OCI-LY7 (cell line): ENCODE measurements at regions not wholly inside any gene's neighbourhood (a gene's known extent, or its start where the extent isn't known, plus 50 kb on each side); places are given as distances from the start of the nearest gene placed in this dataset.

ENCODE experiments used
- CTCF ChIP-seq: fragments of 200-600 bp; sonication (generic); conservative IDR thresholded peaks from 2 replicates; pipeline ENCODE4 v1.5.1; 2014; ENCODE audit warnings: mild to moderate bottlenecking, antibody characterized with exemption, low read length, moderate library complexity, mixed read lengths
- EZH2phosphoT487 ChIP-seq: fragments of 200-600 bp; sonication (generic); IDR thresholded peaks from 2 replicates; pipeline ENCODE4 v1.6.1; 2018; ENCODE audit warnings: low read depth, borderline replicate concordance, mild to moderate bottlenecking, mixed run types, antibody characterized with exemption, low read length, moderate library complexity, mixed read lengths

- TF ChIP-seq CTCF: no peak
- no peak for TF ChIP-seq EZH2phosphoT487
These were observed 144.9 kb downstream of the HAPSTR1 start for GRCh38 chr16:9236319-9236718.
